Right lobe of liver (tissue), 4 donors: ENCODE measurements at regions not wholly inside any gene's neighbourhood (a gene's known extent, or its start where the extent isn't known, plus 50 kb on each side); places are given as distances from the start of the nearest gene placed in this dataset.

Experiments used
- CTCF ChIP-seq, 4 donors: fragments of 200-600 bp in 3 of 4; fragments of 450-650 bp in 1 of 4; IDR thresholded peaks; one replicate each; pipeline versions ENCODE4 v1.5.1 to v1.8.0; 2016 to 2022; ENCODE audit warnings: antibody characterized with exemption in 4 of 4, mild to moderate bottlenecking in 2 of 4
- POLR2A ChIP-seq: fragments of 450-650 bp; IDR thresholded peaks from one replicate; pipeline ENCODE4 v1.6.1; 2017; ENCODE audit warnings: antibody characterized with exemption, mild to moderate bottlenecking
- donor health status: DM: no; HTN: no; CAD: no.
- donor health status: DM: no; HTN: no; CAD: no.
- donor health status: DM: no; HTN: yes; CAD: no.

DNA sequence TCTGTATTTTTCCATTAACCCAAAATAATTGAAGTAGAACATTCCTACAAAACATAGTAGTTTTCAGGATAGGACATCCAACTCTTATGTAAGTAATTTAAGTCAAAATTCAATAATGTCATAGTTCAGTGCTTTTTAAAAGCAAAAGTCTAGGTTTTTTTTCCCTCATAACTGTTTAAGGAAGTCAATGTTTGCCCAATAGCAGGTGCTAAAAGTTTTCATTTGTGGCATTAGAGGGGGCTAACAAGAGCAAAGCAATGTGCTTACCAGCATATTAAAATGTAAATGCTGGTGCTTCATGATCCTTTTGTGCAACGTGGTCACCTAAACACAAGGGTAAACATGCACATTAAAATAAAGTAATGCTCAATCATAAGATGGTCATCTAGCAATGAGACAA is 155.2 kb upstream of the PPP1R2C start:
- TF ChIP-seq CTCF (IDR thresholded peaks at IDR 0.05), result no peak
- no peak for TF ChIP-seq POLR2A
